ENCODE measurements at regions not wholly inside any gene's neighbourhood (a gene's known extent, or its start where the extent isn't known, plus 50 kb on each side); places are given as distances from the start of the nearest gene placed in this dataset.

DNA sequence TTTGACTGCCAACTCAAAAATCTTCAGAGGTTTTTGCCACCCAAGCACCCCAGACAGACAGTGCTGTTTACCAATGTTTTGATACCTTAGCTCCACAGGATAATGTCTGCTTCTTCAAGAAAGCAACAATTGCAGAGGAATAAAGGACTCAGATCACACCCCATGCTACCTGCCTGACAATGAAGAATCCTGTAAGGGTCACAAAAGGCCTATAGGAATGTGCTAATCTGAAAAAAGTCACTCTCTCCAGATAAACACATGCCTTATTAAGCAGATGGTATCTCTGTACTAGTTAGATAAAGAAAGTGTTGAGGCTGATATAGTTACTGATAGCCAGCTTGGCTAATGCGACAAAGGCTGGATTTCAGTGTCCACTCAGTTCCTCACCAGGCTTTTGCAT lies 1076.7 kb upstream of the SORCS1 start:
- TF ChIP-seq CTCF (IDR thresholded peaks at IDR 0.05; ENCODE audit: poor library complexity, severe bottlenecking) = no peak
- Histone ChIP-seq H3K27me3 (ENCODE audit: insufficient read depth, poor library complexity, severe bottlenecking) (no peaks in the 10 kb centered on the region), H3K36me3 (ENCODE audit: low read depth) (no peaks in the 10 kb centered on the region), H3K9me3 (ENCODE audit: severe bottlenecking) (no peaks in the 10 kb centered on the region), H3K4me1 (ENCODE audit: insufficient read depth, poor library complexity, severe bottlenecking) (no peaks in the 10 kb centered on the region), H3K27ac (ENCODE audit: poor library complexity, severe bottlenecking) (no peak overlapping the region), H3K4me3 (ENCODE audit: severe bottlenecking) (no peak overlapping the region)
- DNase-seq (ENCODE audit: low spot score) = no peak
- ATAC-seq (ENCODE audit: low read depth) = no peak

GRCh38 chr10:108238261-108238660 lies 1073.8 kb upstream of the SORCS1 start:
- Histone ChIP-seq H3K4me3 (ENCODE audit: severe bottlenecking) (no peak overlapping the region), H3K4me1 (ENCODE audit: insufficient read depth, poor library complexity, severe bottlenecking) (no peaks in the 10 kb centered on the region), H3K27ac (ENCODE audit: poor library complexity, severe bottlenecking) (no peak overlapping the region), H3K36me3 (ENCODE audit: low read depth) (no peaks in the 10 kb centered on the region), H3K9me3 (ENCODE audit: severe bottlenecking) (no peaks in the 10 kb centered on the region), H3K27me3 (ENCODE audit: insufficient read depth, poor library complexity, severe bottlenecking) (no peaks in the 10 kb centered on the region)
- DNase-seq (ENCODE audit: low spot score) (no peak), ATAC-seq (ENCODE audit: low read depth) (0 out of 3 replicates have a peak, but pooled peaks have one; percentile 29)
- TF ChIP-seq CTCF (IDR thresholded peaks at IDR 0.05; ENCODE audit: poor library complexity, severe bottlenecking) = no peak

- TF ChIP-seq CTCF (IDR thresholded peaks at IDR 0.05; ENCODE audit: poor library complexity, severe bottlenecking) = no peak
- H3K27me3 ChIP-seq (ENCODE audit: insufficient read depth, poor library complexity, severe bottlenecking) = no peaks in the 10 kb centered on the region
- H3K4me1 ChIP-seq (ENCODE audit: insufficient read depth, poor library complexity, severe bottlenecking) = no peaks in the 10 kb centered on the region
- H3K27ac ChIP-seq (ENCODE audit: poor library complexity, severe bottlenecking) = no peak overlapping the region
- no peaks in the 10 kb centered on the region for H3K36me3 ChIP-seq (ENCODE audit: low read depth)
- H3K4me3 ChIP-seq (ENCODE audit: severe bottlenecking) = no peak overlapping the region
- no peaks in the 10 kb centered on the region for H3K9me3 ChIP-seq (ENCODE audit: severe bottlenecking)
- DNase-seq (ENCODE audit: low spot score) = no peak
- no peak for ATAC-seq (ENCODE audit: low read depth)
Measured at GRCh38 chr10:108230478-108231170, 1066.1 kb upstream of the SORCS1 start.

GRCh38 chr10:108208732-108209131 lies 1044.2 kb upstream of the SORCS1 start:
- no peak for ATAC-seq (ENCODE audit: low read depth)
- Histone ChIP-seq H3K36me3 (ENCODE audit: low read depth) (no peaks in the 10 kb centered on the region), H3K4me1 (ENCODE audit: insufficient read depth, poor library complexity, severe bottlenecking) (no peaks in the 10 kb centered on the region), H3K27me3 (ENCODE audit: insufficient read depth, poor library complexity, severe bottlenecking) (no peaks in the 10 kb centered on the region), H3K9me3 (ENCODE audit: severe bottlenecking) (no peaks in the 10 kb centered on the region), H3K4me3 (ENCODE audit: severe bottlenecking) (no peak overlapping the region), H3K27ac (ENCODE audit: poor library complexity, severe bottlenecking) (no peak overlapping the region)
- DNase-seq (ENCODE audit: low spot score) = no peak
- TF ChIP-seq CTCF (IDR thresholded peaks at IDR 0.05; ENCODE audit: poor library complexity, severe bottlenecking) = no peak

DNA sequence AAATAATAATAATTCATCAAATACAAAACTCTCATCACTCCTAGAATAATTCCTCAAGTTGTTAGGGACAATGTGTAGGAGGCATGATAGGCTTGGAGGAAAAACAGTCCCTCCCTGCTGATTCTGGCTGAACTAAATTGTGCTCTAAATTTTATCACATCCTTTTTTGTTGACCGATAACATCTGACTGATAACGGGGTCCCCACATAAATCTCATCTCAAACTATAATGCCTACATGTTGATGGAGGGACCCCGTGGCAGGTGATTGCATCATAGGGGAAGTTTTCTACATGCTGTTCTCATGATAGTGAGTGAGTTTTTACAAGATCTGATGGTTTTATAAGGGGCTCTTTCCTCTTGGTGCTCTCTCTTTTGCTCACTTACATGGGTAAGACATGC lies 1043.5 kb upstream of the SORCS1 start:
- ATAC-seq (ENCODE audit: low read depth) (no peak), DNase-seq (ENCODE audit: low spot score) (no peak)
- H3K9me3 ChIP-seq (ENCODE audit: severe bottlenecking) = no peaks in the 10 kb centered on the region
- H3K27ac ChIP-seq (ENCODE audit: poor library complexity, severe bottlenecking) = no peak overlapping the region
- no peaks in the 10 kb centered on the region for H3K27me3 ChIP-seq (ENCODE audit: insufficient read depth, poor library complexity, severe bottlenecking)
- no peaks in the 10 kb centered on the region for H3K36me3 ChIP-seq (ENCODE audit: low read depth)
- H3K4me1 ChIP-seq (ENCODE audit: insufficient read depth, poor library complexity, severe bottlenecking) = no peaks in the 10 kb centered on the region
- TF ChIP-seq CTCF (IDR thresholded peaks at IDR 0.05; ENCODE audit: poor library complexity, severe bottlenecking) = no peak
- H3K4me3 ChIP-seq (ENCODE audit: severe bottlenecking) = no peak overlapping the region
